Endothelial cell (in vitro differentiated cells): ENCODE measurements at regions not wholly inside any gene's neighbourhood (a gene's known extent, or its start where the extent isn't known, plus 50 kb on each side); places are given as distances from the start of the nearest gene placed in this dataset.

ENCODE experiments used
- DNase-seq: peaks from one replicate; pipeline ENCODE4 v3.0.0; 2021; ENCODE audit warnings: low spot score
- H3K27ac Mint-ChIP-seq: one replicate; pipeline ENCODE4 v1.8.0; 2021; ENCODE audit warnings: mixed read lengths, inconsistent platforms; ENCODE audit not compliant: unreplicated experiment
- H3K27me3 Mint-ChIP-seq: one replicate; pipeline ENCODE4 v1.8.0; 2021; ENCODE audit warnings: mild to moderate bottlenecking, moderate library complexity, mixed read lengths, inconsistent platforms; ENCODE audit not compliant: unreplicated experiment
- H3K36me3 Mint-ChIP-seq: one replicate; pipeline ENCODE4 v1.8.0; 2021; ENCODE audit warnings: mild to moderate bottlenecking, low read depth, mixed read lengths, inconsistent platforms; ENCODE audit not compliant: unreplicated experiment
- H3K4me1 Mint-ChIP-seq: one replicate; pipeline ENCODE4 v1.8.0; 2021; ENCODE audit warnings: mild to moderate bottlenecking, mixed read lengths, inconsistent platforms; ENCODE audit not compliant: unreplicated experiment
- H3K4me3 Mint-ChIP-seq: one replicate; pipeline ENCODE4 v1.8.0; 2021; ENCODE audit warnings: mild to moderate bottlenecking, mixed read lengths, inconsistent platforms; ENCODE audit not compliant: unreplicated experiment
- H3K9me3 Mint-ChIP-seq: one replicate; pipeline ENCODE4 v1.8.0; 2021; ENCODE audit warnings: mixed read lengths, inconsistent platforms; ENCODE audit not compliant: unreplicated experiment
- TF ChIP-seq, protein P1 (sequence below): fragments of 200-600 bp; sonication (generic); IDR thresholded peaks from one replicate; pipeline ENCODE4 v1.5.0; 2021; ENCODE audit warnings: antibody characterized with exemption; ENCODE audit not compliant: unreplicated experiment

GRCh38 chr2:236705295-236706105 is 135.9 kb downstream of the ACKR3 start:
- no peaks in the 10 kb centered on the region for H3K36me3 Mint-ChIP-seq
- H3K4me1 Mint-ChIP-seq: no peaks in the 10 kb centered on the region
- H3K27me3 Mint-ChIP-seq: peaks cover 3% of the 10 kb centered on the region
- DNase-seq: no peak
- no peaks in the 10 kb centered on the region for H3K9me3 Mint-ChIP-seq
- no peak overlapping the region for H3K27ac Mint-ChIP-seq
- no peak overlapping the region for H3K4me3 Mint-ChIP-seq
- TF ChIP-seq, protein P1, sequence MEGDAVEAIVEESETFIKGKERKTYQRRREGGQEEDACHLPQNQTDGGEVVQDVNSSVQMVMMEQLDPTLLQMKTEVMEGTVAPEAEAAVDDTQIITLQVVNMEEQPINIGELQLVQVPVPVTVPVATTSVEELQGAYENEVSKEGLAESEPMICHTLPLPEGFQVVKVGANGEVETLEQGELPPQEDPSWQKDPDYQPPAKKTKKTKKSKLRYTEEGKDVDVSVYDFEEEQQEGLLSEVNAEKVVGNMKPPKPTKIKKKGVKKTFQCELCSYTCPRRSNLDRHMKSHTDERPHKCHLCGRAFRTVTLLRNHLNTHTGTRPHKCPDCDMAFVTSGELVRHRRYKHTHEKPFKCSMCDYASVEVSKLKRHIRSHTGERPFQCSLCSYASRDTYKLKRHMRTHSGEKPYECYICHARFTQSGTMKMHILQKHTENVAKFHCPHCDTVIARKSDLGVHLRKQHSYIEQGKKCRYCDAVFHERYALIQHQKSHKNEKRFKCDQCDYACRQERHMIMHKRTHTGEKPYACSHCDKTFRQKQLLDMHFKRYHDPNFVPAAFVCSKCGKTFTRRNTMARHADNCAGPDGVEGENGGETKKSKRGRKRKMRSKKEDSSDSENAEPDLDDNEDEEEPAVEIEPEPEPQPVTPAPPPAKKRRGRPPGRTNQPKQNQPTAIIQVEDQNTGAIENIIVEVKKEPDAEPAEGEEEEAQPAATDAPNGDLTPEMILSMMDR: no peak

DNA sequence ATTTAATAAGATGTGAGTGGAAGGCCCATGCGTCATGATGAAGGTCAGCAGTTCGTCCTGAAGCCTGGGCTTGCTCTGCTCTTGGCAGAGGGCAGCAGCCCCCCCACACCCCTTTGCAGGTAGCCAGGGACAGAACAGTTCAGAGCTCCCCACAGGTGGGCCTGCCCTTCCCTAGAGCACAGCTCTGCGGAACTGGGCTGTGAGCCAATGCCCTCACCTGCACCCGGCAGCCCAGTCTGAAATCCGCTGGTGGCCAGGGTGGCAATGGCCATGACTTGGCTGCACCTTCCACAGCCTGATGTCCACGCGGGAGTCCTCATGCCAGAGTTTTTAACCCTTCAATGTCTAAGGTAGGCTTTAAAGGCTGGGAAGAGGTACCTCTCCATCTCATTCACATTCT is 136.7 kb downstream of the ACKR3 start:
- Mint-ChIP-seq H3K9me3 (no peaks in the 10 kb centered on the region), H3K27ac (no peak overlapping the region), H3K4me1 (no peaks in the 10 kb centered on the region), H3K4me3 (no peak overlapping the region), H3K36me3 (no peaks in the 10 kb centered on the region), H3K27me3 (peaks cover 3% of the 10 kb centered on the region)
- TF ChIP-seq, protein P1: no peak
- DNase-seq: no peak

- peaks cover 3% of the 10 kb centered on the region for H3K27me3 Mint-ChIP-seq
- no peak overlapping the region for H3K27ac Mint-ChIP-seq
- H3K4me1 Mint-ChIP-seq: no peaks in the 10 kb centered on the region
- DNase-seq: no peak
- H3K36me3 Mint-ChIP-seq: no peaks in the 10 kb centered on the region
- H3K9me3 Mint-ChIP-seq: no peaks in the 10 kb centered on the region
- TF ChIP-seq, protein P1: no peak
- no peak overlapping the region for H3K4me3 Mint-ChIP-seq
Observed at GRCh38 chr2:236706803-236707202, 137.2 kb downstream of the ACKR3 start.

GRCh38 chr2:236711440-236711839 is 141.8 kb downstream of the ACKR3 start:
- Mint-ChIP-seq H3K27ac (no peak overlapping the region), H3K27me3 (peaks cover 4% of the 10 kb centered on the region), H3K4me1 (no peaks in the 10 kb centered on the region), H3K4me3 (no peak overlapping the region), H3K9me3 (no peaks in the 10 kb centered on the region), H3K36me3 (no peaks in the 10 kb centered on the region)
- TF ChIP-seq, protein P1: no peak
- no peak for DNase-seq

DNA sequence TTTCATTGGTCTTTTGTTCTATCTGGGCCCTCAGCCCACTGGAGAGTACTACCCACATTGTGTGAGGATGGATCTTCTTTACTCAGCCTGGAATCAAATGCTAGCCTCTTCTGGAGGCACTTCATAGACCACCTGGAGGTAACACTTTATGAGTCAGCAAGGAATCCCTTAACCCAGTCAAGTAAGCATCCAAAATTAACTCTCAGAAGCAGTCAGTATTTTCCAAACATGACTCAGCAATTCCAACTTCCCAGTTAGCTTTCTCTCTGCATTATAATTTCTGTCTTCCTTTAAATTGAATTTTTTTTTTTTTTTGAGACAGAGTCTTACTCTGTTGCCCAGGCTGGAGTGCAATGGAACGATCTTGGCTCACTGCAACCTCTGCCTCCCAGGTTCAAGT is 142.7 kb downstream of the ACKR3 start:
- Mint-ChIP-seq H3K9me3 (no peaks in the 10 kb centered on the region), H3K36me3 (no peaks in the 10 kb centered on the region), H3K4me1 (no peaks in the 10 kb centered on the region), H3K27me3 (peaks cover 4% of the 10 kb centered on the region), H3K4me3 (no peak overlapping the region), H3K27ac (no peak overlapping the region)
- TF ChIP-seq, protein P1: no peak
- DNase-seq: no peak
